ENCODE measurements at regions not wholly inside any gene's neighbourhood (a gene's known extent, or its start where the extent isn't known, plus 50 kb on each side); places are given as distances from the start of the nearest gene placed in this dataset.

DNA sequence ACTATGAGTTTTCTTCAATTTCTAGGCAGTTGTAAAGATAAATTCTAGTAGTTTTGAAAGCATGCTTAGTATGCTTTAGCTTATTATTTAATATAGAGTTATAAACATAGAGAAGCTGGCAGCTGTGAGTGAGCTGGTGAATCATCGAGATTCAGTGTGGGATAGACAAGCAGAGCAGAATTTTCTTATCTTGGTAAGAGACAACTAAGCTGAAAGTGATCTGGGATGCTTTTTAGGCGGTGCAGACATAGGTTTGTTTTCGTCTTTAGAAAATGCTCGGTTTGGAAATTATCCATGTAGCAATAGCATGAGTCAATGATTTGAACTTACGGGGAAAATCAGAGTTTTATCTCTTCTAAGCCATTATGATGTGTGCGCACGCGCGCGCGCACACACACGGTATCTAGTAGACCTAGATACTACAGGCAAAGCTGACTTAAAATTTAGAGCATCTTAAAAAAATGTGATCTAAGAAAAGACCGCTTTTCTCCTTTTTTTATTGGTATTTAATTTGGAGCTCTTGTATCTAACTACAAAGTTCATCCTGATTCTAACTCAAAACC, 128.3 kb upstream of the MAP3K7 start:
- TF ChIP-seq RAD21 (conservative IDR thresholded peaks at IDR 0.05 in 1 of 2, IDR thresholded peaks at IDR 0.05 in 1 of 2) (no peak), ZC3H11A (IDR thresholded peaks at IDR 0.05) (no peak), CEBPB (IDR thresholded peaks at IDR 0.05) (no peak), NPAS2 (CRISPR knock-in tag; IDR thresholded peaks at IDR 0.05; ENCODE audit: borderline replicate concordance) (no peak), MAFK (IDR thresholded peaks at IDR 0.05; ENCODE audit: partially characterized antibody) (no peak), PHF8 (IDR thresholded peaks at IDR 0.05; ENCODE audit: borderline replicate concordance, low read depth) (no peak), EP300 (IDR thresholded peaks at IDR 0.05) (no peak), FOSL2 (IDR thresholded peaks at IDR 0.05) (no peak), FOSL2 (CRISPR knock-in tag; IDR thresholded peaks at IDR 0.05) (no peak), POLR2A (IDR thresholded peaks at IDR 0.05; ENCODE audit: low read length) (no peak), POLR2AphosphoS2 (conservative IDR thresholded peaks at IDR 0.05; ENCODE audit: low read length) (no peak)
- TF ChIP-seq, protein P1, sequence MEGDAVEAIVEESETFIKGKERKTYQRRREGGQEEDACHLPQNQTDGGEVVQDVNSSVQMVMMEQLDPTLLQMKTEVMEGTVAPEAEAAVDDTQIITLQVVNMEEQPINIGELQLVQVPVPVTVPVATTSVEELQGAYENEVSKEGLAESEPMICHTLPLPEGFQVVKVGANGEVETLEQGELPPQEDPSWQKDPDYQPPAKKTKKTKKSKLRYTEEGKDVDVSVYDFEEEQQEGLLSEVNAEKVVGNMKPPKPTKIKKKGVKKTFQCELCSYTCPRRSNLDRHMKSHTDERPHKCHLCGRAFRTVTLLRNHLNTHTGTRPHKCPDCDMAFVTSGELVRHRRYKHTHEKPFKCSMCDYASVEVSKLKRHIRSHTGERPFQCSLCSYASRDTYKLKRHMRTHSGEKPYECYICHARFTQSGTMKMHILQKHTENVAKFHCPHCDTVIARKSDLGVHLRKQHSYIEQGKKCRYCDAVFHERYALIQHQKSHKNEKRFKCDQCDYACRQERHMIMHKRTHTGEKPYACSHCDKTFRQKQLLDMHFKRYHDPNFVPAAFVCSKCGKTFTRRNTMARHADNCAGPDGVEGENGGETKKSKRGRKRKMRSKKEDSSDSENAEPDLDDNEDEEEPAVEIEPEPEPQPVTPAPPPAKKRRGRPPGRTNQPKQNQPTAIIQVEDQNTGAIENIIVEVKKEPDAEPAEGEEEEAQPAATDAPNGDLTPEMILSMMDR (IDR thresholded peaks at IDR 0.05): no peak
